ENCODE measurements at regions not wholly inside any gene's neighbourhood (a gene's known extent, or its start where the extent isn't known, plus 50 kb on each side); places are given as distances from the start of the nearest gene placed in this dataset.
A peak's percentile ranks its signal among the peaks of the same experiment; 100 is the strongest.

- no peak for DNase-seq
These were observed 119.1 kb upstream of the PRDX4 start for GRCh38 chrX:23548164-23548563.

GRCh38 chrX:23552303-23552702 is 115.0 kb upstream of the PRDX4 start:
- no peak for DNase-seq

- peak; percentile 34 for DNase-seq
These were observed 113.0 kb upstream of the PRDX4 start for GRCh38 chrX:23554304-23554703.

GRCh38 chrX:23557070-23557469 is 110.2 kb upstream of the PRDX4 start:
- no peak for DNase-seq

DNA sequence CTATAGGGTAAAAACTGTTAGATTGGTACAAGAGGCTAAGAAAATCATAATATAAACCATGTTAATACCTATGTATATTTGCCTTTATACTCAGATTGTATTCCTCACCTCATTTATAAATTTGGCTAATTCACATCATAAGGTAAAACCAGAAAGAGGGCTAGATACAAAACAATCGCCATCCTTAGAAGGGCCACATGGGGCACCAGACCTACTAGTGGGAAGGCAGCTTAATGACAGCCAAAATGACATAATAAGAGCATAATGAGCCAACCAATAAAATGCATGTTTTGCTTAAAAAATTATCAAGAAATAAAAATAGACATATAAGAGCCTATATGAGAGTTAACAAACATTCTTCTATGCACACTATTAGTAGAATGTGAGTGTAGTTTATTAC is 107.3 kb upstream of the PRDX4 start:
- DNase-seq = no peak

DNA sequence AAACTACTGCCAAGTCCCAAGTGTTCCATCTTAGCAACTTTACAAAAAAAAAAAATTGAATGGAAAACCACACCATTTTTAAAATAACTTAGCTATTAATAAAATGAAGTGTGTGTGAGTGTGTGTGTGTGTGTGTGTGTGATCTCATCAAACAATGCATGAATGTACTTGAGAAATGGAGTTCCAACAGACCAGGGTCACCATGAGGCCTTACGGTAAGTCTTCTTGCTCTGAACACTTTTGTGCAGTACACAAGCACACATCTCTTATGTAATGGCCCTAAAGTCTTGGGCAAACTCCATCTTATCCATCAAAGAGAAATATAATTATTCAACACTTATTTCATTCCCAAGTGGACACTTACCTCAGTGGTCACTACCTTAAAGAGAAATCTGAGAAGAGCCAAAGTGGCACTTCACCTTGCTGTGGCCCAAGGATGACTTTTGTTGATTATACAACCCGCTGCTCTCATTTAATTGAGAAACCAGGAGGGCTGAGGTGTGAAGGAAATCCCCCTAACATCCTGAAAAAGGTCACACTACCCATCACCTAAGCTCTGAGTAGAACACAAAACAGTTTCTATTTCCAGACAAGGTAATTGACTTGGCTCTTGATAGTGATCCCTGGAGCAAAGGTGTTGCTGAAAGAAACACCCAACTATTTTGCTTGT is 96.5 kb upstream of the PRDX4 start:
- DNase-seq = no peak

DNA sequence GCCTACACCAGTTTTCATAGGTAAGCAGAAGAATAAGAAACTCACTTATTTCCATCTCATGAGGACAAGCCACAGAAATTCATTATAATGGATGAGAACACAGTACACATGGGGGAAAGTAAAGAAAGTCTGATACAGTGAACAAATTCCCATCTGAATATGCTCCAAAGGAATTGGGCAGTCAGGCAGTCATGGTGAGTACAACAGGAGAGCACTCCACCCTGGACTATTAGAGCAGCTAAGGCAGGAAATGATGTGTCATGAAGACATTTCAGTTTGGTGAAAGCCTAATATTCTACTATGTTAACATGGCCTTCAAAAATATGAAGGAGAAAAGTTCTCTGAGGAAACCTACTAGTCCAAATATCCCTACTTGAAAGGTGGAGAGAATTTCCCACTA is 92.0 kb upstream of the PRDX4 start:
- DNase-seq = no peak

- DNase-seq = peak; percentile 24
These were observed 89.2 kb upstream of the PRDX4 start for GRCh38 chrX:23578079-23578478.

- no peak for DNase-seq
These were observed 77.8 kb upstream of the PRDX4 start for GRCh38 chrX:23589496-23589895.

GRCh38 chrX:23592741-23593140 is 74.6 kb upstream of the PRDX4 start:
- no peak for DNase-seq

DNA sequence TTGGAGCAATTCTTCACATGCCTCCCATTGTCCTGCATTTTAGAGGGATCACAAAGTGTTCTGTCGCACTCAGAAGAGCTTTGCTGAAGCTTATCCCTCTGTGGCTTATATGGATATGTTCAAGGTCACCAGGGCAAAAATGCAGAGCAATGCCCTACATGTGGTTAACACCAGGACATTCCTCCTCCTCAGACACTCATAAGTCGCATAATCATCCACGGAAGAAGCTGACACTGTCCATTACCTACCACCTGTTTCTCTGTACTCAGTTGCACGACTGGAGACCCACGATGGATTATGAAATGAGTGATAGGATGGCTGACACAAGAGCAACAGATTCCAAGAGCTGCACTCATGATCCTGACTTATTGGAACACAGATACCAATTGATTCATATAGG is 68.7 kb upstream of the PRDX4 start:
- no peak for DNase-seq

DNA sequence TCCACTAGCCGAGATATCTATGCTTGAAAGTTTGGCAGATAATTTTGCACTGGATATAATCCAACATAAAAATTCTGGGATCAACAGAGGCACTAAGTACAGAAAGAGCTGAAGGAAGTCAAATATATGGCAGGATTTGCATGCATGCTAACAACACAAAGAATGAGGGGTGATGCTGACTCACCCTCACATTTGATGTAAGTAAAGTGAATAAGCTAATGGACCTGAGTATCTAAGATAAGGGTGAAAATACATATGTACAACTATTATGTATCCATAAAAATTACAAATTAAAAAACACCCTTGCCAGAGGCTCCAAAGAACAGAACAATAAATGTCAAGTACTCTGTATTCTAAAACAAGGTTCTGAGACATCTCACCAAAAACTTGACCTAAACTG is 63.8 kb upstream of the PRDX4 start:
- no peak for DNase-seq

GRCh38 chrX:23610495-23610894 is 56.8 kb upstream of the PRDX4 start:
- DNase-seq = no peak

DNA sequence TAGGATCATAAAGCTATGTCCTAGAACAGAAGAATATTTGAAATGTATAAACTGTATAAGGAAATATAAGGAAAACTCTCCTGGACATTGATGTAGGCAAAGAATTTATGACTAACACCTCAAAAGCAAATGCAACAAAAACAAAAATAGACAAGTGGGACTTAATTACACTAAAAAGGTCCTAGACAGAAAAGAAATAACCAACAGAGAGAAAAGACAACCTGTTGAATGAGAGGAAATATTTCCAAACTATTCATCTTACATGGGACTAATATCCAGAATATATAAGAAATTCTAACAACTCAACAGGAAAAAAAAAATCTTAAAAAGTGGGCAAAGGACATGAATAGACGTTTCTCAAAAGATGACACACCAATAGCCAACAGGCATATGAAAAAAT is 54.4 kb upstream of the PRDX4 start:
- no peak for DNase-seq

- DNase-seq = peak; percentile 16
These were observed 50.9 kb upstream of the PRDX4 start for GRCh38 chrX:23616361-23616760.
